ENCODE measurements at regions not wholly inside any gene's neighbourhood (a gene's known extent, or its start where the extent isn't known, plus 50 kb on each side); places are given as distances from the start of the nearest gene placed in this dataset.

GRCh38 chr1:208979776-208980175, 603.7 kb upstream of the CAMK1G start:
- TF ChIP-seq, protein P1, sequence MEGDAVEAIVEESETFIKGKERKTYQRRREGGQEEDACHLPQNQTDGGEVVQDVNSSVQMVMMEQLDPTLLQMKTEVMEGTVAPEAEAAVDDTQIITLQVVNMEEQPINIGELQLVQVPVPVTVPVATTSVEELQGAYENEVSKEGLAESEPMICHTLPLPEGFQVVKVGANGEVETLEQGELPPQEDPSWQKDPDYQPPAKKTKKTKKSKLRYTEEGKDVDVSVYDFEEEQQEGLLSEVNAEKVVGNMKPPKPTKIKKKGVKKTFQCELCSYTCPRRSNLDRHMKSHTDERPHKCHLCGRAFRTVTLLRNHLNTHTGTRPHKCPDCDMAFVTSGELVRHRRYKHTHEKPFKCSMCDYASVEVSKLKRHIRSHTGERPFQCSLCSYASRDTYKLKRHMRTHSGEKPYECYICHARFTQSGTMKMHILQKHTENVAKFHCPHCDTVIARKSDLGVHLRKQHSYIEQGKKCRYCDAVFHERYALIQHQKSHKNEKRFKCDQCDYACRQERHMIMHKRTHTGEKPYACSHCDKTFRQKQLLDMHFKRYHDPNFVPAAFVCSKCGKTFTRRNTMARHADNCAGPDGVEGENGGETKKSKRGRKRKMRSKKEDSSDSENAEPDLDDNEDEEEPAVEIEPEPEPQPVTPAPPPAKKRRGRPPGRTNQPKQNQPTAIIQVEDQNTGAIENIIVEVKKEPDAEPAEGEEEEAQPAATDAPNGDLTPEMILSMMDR (IDR thresholded peaks at IDR 0.05) = no peak
- no peak for TF ChIP-seq POLR2A (IDR thresholded peaks at IDR 0.05)

Measured in lower leg skin (tissue), 3 donors.